OCI-LY3 (cell line): ENCODE measurements at regions not wholly inside any gene's neighbourhood (a gene's known extent, or its start where the extent isn't known, plus 50 kb on each side); places are given as distances from the start of the nearest gene placed in this dataset.
A peak's percentile ranks its signal among the peaks of the same experiment; 100 is the strongest.

Experiments
- H2AFZ ChIP-seq: fragments of 200-600, 300-600 bp; shearing (Covaris generic); 2 replicates; pipeline ENCODE4 v1.6.0; 2014; ENCODE audit warnings: antibody characterized with exemption, low read depth, low read length
- H3K27ac ChIP-seq: fragments of 200-600, 300-600 bp; sonication (generic); 2 replicates; pipeline ENCODE4 v1.5.1; 2014; ENCODE audit warnings: mild to moderate bottlenecking, low read length, moderate library complexity, mixed read lengths
- H3K27me3 ChIP-seq: fragments of 200-600, 300-600 bp; sonication (generic); 2 replicates; pipeline ENCODE4 v1.6.1; 2014; ENCODE audit warnings: low read depth, low read length, mixed read lengths
- H3K36me3 ChIP-seq: fragments of 200-600, 300-600 bp; sonication (generic); replicated peaks from 2 replicates; pipeline ENCODE3; 2014; ENCODE audit warnings: low read depth, low read length, mixed read lengths
- H3K4me1 ChIP-seq: fragments of 300-600, 200-600 bp; sonication (generic); 2 replicates; pipeline ENCODE4 v1.6.1; 2014; ENCODE audit warnings: low read length, mixed read lengths
- H3K4me2 ChIP-seq: fragments of 200-600, 300-600 bp; sonication (generic); 2 replicates; pipeline ENCODE4 v1.6.1; 2014; ENCODE audit warnings: low read length, mixed read lengths
- H3K4me3 ChIP-seq: fragments of 300-600, 200-600 bp; sonication (generic); 2 replicates; pipeline ENCODE4 v1.5.1; 2014; ENCODE audit warnings: antibody characterized with exemption, mild to moderate bottlenecking, low read length, moderate library complexity
- H3K79me2 ChIP-seq: fragments of 300-600, 200-600 bp; shearing (Covaris generic); 2 replicates; pipeline ENCODE4 v1.6.1; 2014; ENCODE audit warnings: mild to moderate bottlenecking, low read length, mixed read lengths
- H3K9ac ChIP-seq: fragments of 300-600, 200-600 bp; shearing (Covaris generic); 2 replicates; pipeline ENCODE4 v1.6.0; 2014; ENCODE audit warnings: mild to moderate bottlenecking, low read length, moderate library complexity
- H3K9me3 ChIP-seq: fragments of 200-600, 300-600 bp; shearing (Covaris generic); 2 replicates; pipeline ENCODE4 v1.6.1; 2014; ENCODE audit warnings: low read length, mixed read lengths; ENCODE audit not compliant: insufficient read depth
- H4K20me1 ChIP-seq: fragments of 200-600, 300-600 bp; sonication (generic); 2 replicates; pipeline ENCODE4 v1.6.1; 2016; ENCODE audit warnings: low read length, mixed read lengths; ENCODE audit not compliant: insufficient read depth
- CTCF ChIP-seq: fragments of 200-600, 300-600 bp; sonication (generic); IDR thresholded peaks from 2 replicates; pipeline ENCODE4 v1.5.1; 2014; ENCODE audit warnings: antibody characterized with exemption, low read length, low read depth
- EZH2phosphoT487 ChIP-seq: fragments of 200-600 bp; shearing (Covaris generic); IDR thresholded peaks from 2 replicates; pipeline ENCODE4 v1.6.1; 2018; ENCODE audit warnings: antibody characterized with exemption, mixed run types, low read depth

DNA sequence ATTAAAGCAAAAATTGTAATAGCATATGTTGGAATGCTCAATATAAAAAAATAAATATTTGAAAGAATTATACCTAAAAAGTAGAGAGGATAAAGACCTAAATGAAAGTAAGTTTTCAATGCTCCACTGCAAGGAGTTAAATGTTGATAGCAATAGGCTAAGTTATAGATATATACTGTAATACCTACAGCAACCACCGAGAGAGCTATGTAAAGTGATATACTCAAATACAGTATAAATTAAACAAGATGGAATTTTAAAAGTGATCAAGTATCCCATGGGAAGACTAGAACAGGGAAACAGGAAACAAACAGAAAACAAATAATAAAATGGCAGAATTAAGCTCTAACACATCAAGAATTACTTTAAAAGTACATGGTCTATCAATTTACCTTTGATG is 73.9 kb downstream of the CASP3 start:
- Histone ChIP-seq H3K27ac (no peak overlapping the region), H3K27me3 (no peaks in the 10 kb centered on the region), H3K36me3 (no peaks in the 10 kb centered on the region), H3K9me3 (no peaks in the 10 kb centered on the region), H3K4me1 (no peaks in the 10 kb centered on the region), H2AFZ (no peak overlapping the region), H4K20me1 (no peaks in the 10 kb centered on the region), H3K79me2 (no peaks in the 10 kb centered on the region), H3K4me2 (no peak overlapping the region), H3K9ac (no peak overlapping the region), H3K4me3 (no peak overlapping the region)
- TF ChIP-seq EZH2phosphoT487: no peak
- no peak for TF ChIP-seq CTCF

GRCh38 chr4:184574861-184575260 is 74.4 kb downstream of the CASP3 start:
- H4K20me1 ChIP-seq: no peaks in the 10 kb centered on the region

DNA sequence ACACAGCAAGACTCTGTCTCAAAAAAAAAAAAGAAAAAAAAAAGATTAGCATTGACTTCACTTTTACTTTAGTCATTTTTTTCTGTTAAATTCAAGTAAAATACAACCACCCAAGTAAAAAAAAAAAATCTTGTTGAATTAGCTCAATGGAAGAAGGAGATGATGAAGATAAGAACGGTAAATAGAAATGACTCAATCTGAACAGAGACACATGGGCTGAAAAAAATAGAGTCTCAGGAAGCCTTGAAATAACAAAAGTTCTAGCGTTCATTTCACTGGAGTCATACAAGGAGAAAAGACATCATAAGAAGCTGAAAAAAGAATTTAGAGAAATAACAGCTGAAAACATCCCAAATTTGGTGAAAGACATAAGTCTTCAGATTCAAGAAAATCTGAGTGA is 75.5 kb downstream of the CASP3 start:
- Histone ChIP-seq H4K20me1 (no peaks in the 10 kb centered on the region), H3K4me1 (peaks cover 9% of the 10 kb centered on the region), H3K36me3 (no peaks in the 10 kb centered on the region), H2AFZ (no peak overlapping the region), H3K27me3 (no peaks in the 10 kb centered on the region), H3K4me2 (no peak overlapping the region), H3K79me2 (no peaks in the 10 kb centered on the region), H3K4me3 (no peak overlapping the region), H3K9ac (no peak overlapping the region), H3K9me3 (no peaks in the 10 kb centered on the region), H3K27ac (no peak overlapping the region)
- TF ChIP-seq CTCF: no peak
- TF ChIP-seq EZH2phosphoT487: no peak

More at GRCh38 chr4:184574861-184575260, 74.4 kb downstream of the CASP3 start:
- Histone ChIP-seq H3K79me2 (no peaks in the 10 kb centered on the region), H2AFZ (no peak overlapping the region), H3K27ac (no peak overlapping the region), H3K27me3 (no peaks in the 10 kb centered on the region), H3K4me3 (no peak overlapping the region), H3K9ac (no peak overlapping the region), H3K36me3 (no peaks in the 10 kb centered on the region), H3K9me3 (no peaks in the 10 kb centered on the region), H3K4me1 (no peaks in the 10 kb centered on the region), H3K4me2 (no peak overlapping the region)
- TF ChIP-seq CTCF (no peak), EZH2phosphoT487 (no peak)

DNA sequence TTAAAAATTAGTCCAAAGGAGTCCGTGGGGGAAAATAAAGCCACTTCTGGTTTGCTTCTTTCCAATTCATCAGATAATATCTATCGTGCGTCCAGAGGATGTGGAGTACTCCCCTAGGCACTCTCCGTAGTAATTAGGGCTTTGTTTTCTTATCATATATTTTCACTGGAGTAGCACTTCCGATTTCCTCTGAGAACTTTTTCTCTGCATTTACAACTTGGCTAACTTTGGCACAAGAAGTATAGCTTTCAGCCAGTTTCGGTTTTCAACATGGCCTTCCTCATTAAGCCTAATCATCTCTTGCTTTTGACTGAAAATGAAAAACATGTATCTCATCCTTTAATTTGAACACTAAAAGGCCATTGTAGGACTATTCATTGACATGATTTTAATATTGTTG is 80.5 kb downstream of the CASP3 start:
- H3K4me1 ChIP-seq: peaks cover 13% of the 10 kb centered on the region
- H3K79me2 ChIP-seq: no peaks in the 10 kb centered on the region
- H3K27me3 ChIP-seq: no peaks in the 10 kb centered on the region
- H2AFZ ChIP-seq: no peak overlapping the region; the same call in 1 of the 2 replicates
- H3K36me3 ChIP-seq: no peaks in the 10 kb centered on the region
- H3K27ac ChIP-seq: peak overlapping the region; percentile 37; the same call in 1 of the 2 replicates
- no peaks in the 10 kb centered on the region for H4K20me1 ChIP-seq
- H3K9me3 ChIP-seq: no peaks in the 10 kb centered on the region
- H3K4me3 ChIP-seq: no peak overlapping the region
- TF ChIP-seq EZH2phosphoT487: no peak
- no peak for TF ChIP-seq CTCF
- peak overlapping the region; percentile 49 for H3K4me2 ChIP-seq
- no peak overlapping the region for H3K9ac ChIP-seq
